HG03045 (cell line): ENCODE measurements at regions not wholly inside any gene's neighbourhood (a gene's known extent, or its start where the extent isn't known, plus 50 kb on each side); places are given as distances from the start of the nearest gene placed in this dataset.

Source experiments
- ATAC-seq: cut with Tn5 transposase; IDR thresholded peaks from one replicate; pipeline ENCODE4 v1.9.1; 2021; ENCODE audit warnings: mild to moderate bottlenecking, moderate library complexity; ENCODE audit not compliant: unreplicated experiment

- no peak for ATAC-seq
Measured at GRCh38 chr4:107120661-107121060, 84.5 kb upstream of the DKK2 start.

- no peak for ATAC-seq
Measured at GRCh38 chr4:107117726-107118125, 81.6 kb upstream of the DKK2 start.

- ATAC-seq = no peak
Measured at GRCh38 chr4:107115185-107115847, 79.2 kb upstream of the DKK2 start.

GRCh38 chr4:107114059-107114458 lies 77.9 kb upstream of the DKK2 start:
- no peak for ATAC-seq

GRCh38 chr4:107098401-107098800 lies 62.3 kb upstream of the DKK2 start:
- ATAC-seq = no peak

GRCh38 chr4:107094976-107095375 lies 58.9 kb upstream of the DKK2 start:
- ATAC-seq = no peak

- ATAC-seq = no peak
Measured at GRCh38 chr4:107094332-107094731, 58.2 kb upstream of the DKK2 start.
